LNCaP clone FGC (cell line): ENCODE measurements at regions not wholly inside any gene's neighbourhood (a gene's known extent, or its start where the extent isn't known, plus 50 kb on each side); places are given as distances from the start of the nearest gene placed in this dataset.
"Not testable (repeated sequence)": the region's sequence is repeated elsewhere in the genome, so short reads cannot be mapped to it uniquely, and the experiment has no call there.

Experiments
- DNase-seq: peaks from one replicate; pipeline ENCODE4 v3.0.0-alpha.2; 2011; ENCODE audit warnings: low read depth
- H3K4me3 ChIP-seq: 2 replicates; pipeline ENCODE4 v1.5.1; 2011; ENCODE audit warnings: mild to moderate bottlenecking, low read depth, low read length, control low read depth
- CTCF ChIP-seq: IDR thresholded peaks from 2 replicates; pipeline ENCODE4 v1.5.1; 2012; ENCODE audit warnings: mild to moderate bottlenecking; ENCODE audit not compliant: control insufficient read depth, insufficient read depth; ENCODE audit errors: extremely low read depth

DNA sequence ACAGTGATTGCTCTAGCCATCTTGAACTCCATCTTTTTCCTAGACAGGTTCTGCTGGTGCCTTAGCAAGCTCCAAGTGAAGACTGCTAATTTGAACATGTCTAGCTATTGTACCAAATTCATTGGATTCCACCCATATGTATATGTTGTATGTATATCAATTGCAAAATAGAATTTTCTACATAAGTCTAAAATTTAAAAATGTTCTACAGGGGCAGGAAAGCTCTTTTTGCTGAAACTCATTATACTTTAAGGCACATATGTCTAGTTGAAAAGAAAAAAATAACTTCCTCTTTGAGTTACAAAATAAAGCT is 845.3 kb downstream of the MCTP2 start:
- TF ChIP-seq CTCF, result no peak
- no peak overlapping the region for H3K4me3 ChIP-seq
- DNase-seq, result no peak

DNA sequence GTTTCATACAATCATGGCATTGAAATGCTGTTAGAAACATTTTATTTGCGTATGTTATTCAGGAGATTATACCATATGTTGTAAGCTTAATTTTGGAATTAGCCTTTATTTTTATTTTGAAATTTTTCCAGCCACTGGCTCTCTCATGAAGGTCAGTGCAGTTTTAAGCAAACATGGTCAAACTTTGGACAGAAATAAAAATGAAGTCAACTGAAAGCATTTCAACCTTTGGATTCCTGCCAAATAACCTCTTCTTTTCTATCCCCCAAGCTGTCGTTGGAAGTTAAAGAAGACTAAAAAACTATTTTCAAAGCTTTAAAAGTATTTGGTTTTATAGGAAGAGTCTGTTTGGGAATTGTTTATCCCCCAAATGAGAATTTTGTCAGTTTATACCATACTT is 846.6 kb downstream of the MCTP2 start:
- TF ChIP-seq CTCF, result no peak
- no peak for DNase-seq
- no peak overlapping the region for H3K4me3 ChIP-seq

DNA sequence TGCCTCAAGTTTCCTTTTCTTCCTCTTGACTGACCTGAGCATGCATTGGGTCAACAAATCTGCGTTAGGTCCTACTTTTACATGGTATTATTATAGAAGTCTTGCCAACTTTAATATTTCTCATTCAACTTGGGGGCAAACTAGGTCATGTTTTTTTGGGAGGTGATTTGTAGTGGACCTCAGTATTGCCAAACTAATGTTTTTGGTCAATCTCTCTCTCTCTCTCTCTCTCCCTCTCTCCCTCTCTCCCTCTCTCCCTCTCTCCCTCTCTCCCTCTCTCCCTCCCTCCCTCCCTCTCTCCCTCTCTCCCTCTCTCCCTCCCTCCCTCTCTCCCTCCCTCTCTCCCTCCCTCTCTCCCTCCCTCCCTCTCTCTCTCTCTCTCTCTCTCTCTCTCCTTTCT is 848.9 kb downstream of the MCTP2 start:
- not testable (repeated sequence) for H3K4me3 ChIP-seq, DNase-seq

DNA sequence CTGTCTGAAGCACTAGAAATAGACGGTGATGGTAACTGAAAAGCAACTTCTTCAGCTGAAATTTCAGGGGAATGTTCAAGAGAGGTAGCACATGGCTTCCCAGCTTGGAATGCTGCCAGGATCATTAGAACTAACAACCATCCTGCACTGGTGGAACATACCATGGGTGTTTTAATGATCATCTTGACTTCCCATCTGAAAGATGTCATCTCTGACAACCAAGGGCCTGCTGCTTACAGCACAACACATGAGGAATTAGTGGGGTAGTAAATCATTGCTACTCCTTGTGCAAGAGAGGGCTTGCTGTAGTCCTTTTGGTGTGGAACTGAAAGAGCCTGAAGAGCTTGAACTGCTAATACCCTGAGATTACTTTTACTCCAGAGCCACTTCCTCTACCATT is 853.7 kb downstream of the MCTP2 start:
- no peak overlapping the region for H3K4me3 ChIP-seq
- no peak for TF ChIP-seq CTCF
- DNase-seq, result no peak

GRCh38 chr15:95086531-95087252 is 855.3 kb downstream of the MCTP2 start:
- no peak for DNase-seq
- no peak overlapping the region for H3K4me3 ChIP-seq
- no peak for TF ChIP-seq CTCF

GRCh38 chr15:95087253-95087609 is 855.9 kb downstream of the MCTP2 start:
- no peak overlapping the region for H3K4me3 ChIP-seq
- DNase-seq, result no peak
- TF ChIP-seq CTCF, result no peak

DNA sequence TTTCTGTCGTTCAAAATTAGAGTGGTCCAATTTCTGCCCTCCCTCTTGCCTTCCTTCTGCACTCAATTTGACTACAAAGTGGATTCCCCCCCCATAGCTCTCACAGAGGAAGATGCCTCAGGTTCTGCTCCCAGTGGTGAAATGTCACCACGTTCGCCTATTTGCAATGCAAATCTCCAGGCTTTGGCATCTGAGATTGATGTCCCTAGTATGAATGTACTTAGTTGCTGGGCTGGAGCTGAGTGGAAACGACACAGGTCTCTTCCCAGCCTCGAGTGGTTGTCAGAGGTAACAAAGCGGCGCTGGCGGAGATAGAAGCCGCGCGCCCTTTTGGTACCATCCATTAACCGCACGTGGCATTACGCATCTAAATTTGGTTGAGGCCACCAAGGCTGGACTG is 860.1 kb downstream of the MCTP2 start:
- no peak for DNase-seq
- no peak overlapping the region for H3K4me3 ChIP-seq
- TF ChIP-seq CTCF, result no peak
